ENCODE measurements at regions not wholly inside any gene's neighbourhood (a gene's known extent, or its start where the extent isn't known, plus 50 kb on each side); places are given as distances from the start of the nearest gene placed in this dataset.

DNA sequence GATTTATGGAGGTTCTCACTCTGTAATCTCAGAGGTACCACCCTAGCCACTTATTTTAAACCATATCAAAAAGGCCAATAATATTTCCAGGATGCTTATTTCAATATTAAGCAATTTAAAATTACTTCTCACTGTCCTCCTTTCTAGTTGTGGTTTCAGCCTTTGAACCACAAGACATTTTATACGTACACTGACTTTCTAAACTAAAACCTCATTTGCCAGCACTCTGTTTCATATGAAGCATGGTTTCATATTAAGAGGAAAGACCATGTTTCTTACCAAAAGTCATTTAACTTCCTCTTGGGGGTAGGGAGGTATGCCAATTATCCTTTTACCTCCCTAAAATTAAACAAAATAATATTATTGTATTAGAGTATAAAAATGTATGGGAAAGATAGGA is 399.8 kb downstream of the CDH7 start:
- DNase-seq (ENCODE audit: extremely low read depth, low read depth): no peak

DNA sequence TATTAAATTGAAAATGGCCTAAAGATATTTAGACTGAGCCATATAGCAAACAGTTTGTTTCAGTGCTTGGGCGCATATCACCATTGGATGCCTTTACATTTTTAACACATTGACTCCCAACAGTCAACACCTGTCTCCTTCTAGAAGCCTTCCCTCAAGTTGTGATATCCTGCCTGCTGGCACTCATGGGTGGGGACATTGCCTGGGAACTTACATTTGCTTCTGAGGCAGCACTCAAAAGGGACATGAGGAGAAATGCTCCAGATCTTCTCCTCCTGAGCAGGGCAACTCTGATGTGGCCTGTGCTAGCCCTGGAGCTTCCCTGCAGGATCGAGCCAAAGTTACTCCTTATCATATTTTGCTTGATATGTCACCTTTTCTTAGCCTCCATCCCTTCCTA is 392.2 kb downstream of the CDH7 start:
- DNase-seq (ENCODE audit: extremely low read depth, low read depth): no peak

DNA sequence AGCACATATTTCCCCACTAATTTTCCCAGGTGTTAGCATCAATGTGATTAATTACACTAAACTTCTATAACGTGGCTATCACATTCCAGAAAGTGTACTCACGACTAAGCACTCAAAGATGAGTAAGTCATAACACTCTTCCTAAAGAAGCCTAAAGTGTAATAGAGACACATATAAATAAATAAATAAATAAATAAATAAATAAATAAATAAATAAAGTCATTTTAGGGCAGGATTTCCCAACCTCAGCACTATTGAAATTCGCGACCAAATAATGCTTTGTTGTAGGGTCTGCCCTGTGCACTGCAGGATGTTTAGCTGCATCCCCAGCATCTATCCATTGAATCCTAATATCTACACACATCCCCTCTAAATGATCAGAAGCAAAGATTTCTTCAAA is 390.9 kb downstream of the CDH7 start:
- DNase-seq (ENCODE audit: extremely low read depth, low read depth): no peak

GRCh38 chr18:66138642-66139041 is 387.8 kb downstream of the CDH7 start:
- no peak for DNase-seq (ENCODE audit: extremely low read depth, low read depth)

DNA sequence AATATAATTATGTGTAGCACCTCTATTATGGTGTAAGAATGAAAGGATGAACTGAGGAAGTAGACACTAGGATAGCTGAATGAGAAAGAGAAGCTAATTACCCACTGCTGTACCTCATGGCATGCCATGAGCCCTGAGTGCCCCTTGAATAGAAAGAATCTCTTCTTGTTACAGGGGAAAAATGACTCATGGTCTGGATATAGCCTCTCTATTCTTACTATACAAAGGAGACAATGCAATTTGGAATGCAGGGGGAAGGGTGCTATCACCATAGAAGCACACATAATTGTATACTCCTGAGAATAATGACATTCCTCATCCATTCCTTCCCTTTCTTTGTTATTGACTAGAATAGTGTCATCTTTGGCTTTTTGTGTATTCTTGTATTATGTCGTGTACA is 385.2 kb downstream of the CDH7 start:
- no peak for DNase-seq (ENCODE audit: extremely low read depth, low read depth)

- DNase-seq (ENCODE audit: extremely low read depth, low read depth): no peak
Measured at GRCh38 chr18:66129248-66129647, 378.4 kb downstream of the CDH7 start.

DNA sequence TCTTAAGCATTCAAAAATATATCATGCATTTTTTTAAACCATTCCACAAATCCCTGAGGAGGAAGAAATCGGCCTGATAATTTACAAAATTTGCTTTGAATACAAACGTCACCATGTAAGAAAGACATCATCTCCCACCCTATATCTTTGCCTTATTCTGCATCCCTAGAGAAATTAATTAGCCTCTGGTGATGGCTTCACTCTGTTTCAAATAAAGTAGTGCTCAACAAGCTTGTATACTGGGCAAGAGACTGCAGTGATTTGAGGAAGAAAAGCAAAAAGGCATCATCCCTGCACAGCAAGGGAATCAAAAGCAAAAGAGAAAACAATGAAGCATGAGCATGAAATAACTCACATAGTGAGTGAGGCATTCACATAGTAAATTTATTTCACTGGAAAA is 375.5 kb downstream of the CDH7 start:
- no peak for DNase-seq (ENCODE audit: extremely low read depth, low read depth)

DNA sequence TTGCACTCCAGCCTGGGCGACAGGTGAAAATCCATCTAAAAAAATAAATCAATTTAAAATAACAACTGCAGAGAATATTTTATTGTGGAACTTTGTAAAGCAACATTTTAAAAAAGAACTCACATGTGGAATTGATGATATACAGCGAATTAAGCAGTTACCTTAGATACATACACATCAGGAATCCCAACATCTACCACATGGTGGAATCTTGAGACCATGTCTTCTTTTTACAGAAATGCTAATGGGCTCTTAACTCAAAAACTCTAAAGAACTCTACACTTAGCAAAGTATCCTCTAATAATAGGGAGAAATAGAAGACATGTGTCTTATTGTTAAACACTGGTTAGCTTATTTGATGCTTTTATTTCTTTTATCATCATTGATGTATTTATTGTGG is 373.6 kb downstream of the CDH7 start:
- DNase-seq (ENCODE audit: extremely low read depth, low read depth): no peak

DNA sequence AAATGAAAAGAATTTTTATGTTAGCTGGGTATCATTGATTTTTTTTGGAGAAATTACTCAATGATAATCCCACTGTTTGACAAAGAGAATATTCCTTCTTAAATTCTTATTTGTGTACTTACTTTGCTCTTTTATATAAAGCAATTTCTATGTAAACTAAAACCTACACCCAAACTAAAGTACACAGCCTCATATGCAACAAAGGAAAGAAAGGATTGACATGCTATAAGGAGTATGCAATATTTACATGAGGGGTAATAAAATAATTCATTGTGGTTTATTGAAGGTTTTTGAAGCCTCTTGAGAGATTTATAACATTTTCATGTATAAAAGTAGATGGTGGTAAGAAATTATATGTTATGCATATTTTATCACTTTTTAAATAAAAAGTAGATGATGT is 368.5 kb downstream of the CDH7 start:
- no peak for DNase-seq (ENCODE audit: extremely low read depth, low read depth)

GRCh38 chr18:66111018-66111417 is 360.2 kb downstream of the CDH7 start:
- no peak for DNase-seq (ENCODE audit: extremely low read depth, low read depth)

GRCh38 chr18:66110607-66111006 is 359.8 kb downstream of the CDH7 start:
- no peak for DNase-seq (ENCODE audit: extremely low read depth, low read depth)

GRCh38 chr18:66109981-66110380 is 359.2 kb downstream of the CDH7 start:
- DNase-seq (ENCODE audit: extremely low read depth, low read depth): no peak

- no peak for DNase-seq (ENCODE audit: extremely low read depth, low read depth)
Measured at GRCh38 chr18:66107546-66107945, 356.7 kb downstream of the CDH7 start.

GRCh38 chr18:66105016-66105415 is 354.2 kb downstream of the CDH7 start:
- no peak for DNase-seq (ENCODE audit: extremely low read depth, low read depth)

GRCh38 chr18:66103550-66103949 is 352.7 kb downstream of the CDH7 start:
- no peak for DNase-seq (ENCODE audit: extremely low read depth, low read depth)

GRCh38 chr18:66083078-66083477 is 332.3 kb downstream of the CDH7 start:
- DNase-seq (ENCODE audit: extremely low read depth, low read depth): no peak

- no peak for DNase-seq (ENCODE audit: extremely low read depth, low read depth)
Measured at GRCh38 chr18:66078925-66079800, 328.4 kb downstream of the CDH7 start.

- DNase-seq (ENCODE audit: extremely low read depth, low read depth): no peak
Measured at GRCh38 chr18:66077066-66077465, 326.3 kb downstream of the CDH7 start.

DNA sequence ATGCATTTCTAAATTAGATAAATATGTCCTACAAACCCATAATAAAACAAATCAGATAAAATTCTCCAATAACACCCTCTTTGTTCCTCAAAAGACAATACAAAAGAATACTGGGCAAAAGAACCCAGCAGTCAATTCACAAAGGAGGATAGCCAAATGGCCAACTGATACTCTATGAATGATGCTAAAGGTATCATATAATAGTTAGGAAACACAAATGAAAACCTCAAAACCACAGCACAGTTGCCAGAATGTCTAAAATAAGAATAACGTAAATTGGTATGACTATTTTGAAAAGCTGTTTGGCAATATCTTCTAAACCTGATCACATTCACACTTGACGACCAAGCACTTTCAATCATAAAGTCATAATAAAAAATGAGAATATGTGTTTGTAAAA is 315.4 kb downstream of the CDH7 start:
- no peak for DNase-seq (ENCODE audit: extremely low read depth, low read depth)

GRCh38 chr18:66048406-66048805 is 297.6 kb downstream of the CDH7 start:
- no peak for DNase-seq (ENCODE audit: extremely low read depth, low read depth)

DNA sequence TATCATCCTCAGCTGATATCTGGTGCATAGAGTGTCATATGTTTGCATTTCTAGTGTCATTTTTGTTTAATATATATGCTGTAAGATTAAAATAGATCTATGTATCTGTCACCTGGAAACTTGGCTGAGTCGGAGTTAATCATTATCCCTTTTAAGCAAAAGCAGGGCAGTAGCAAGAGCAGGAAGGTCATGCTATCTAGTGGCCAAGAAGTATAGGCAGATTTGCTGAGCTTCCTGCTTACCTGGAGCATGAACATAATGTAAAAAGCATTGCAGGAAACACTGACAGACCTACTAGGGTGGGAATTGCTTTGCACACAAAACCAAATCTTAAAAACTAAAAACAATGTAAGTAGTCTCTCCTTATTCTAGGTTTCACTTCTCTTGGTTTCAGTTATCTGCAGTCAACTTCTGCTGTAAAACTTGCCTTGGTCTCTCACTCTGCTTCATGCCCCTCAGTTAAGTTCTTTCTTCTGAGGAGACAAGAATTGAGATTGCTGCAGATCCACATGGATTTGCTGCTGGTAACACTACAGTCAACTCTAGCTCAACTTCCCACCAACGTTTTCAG is 295.3 kb downstream of the CDH7 start:
- DNase-seq (ENCODE audit: extremely low read depth, low read depth): no peak

DNA sequence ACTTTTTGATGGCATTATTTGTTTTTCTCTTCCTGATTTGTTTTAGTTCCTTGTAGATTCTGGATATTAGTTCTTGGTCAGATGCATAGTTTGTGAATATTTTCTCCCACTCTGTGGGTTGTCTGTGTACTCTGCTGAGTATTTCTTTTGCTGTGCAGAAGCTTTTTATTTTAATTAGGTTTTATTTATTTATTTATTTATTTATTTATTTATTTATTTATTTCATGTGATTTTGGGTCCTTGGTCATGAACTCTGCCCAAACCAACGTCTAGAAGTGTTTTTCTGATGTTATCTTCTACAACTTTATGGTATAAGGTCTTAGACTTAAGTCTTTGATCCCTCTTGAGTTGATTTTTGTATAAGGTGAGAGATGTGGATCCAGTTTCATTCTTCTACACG is 292.2 kb downstream of the CDH7 start:
- no peak for DNase-seq (ENCODE audit: extremely low read depth, low read depth)

GRCh38 chr18:66013969-66014368 is 263.2 kb downstream of the CDH7 start:
- DNase-seq (ENCODE audit: extremely low read depth, low read depth): peak; percentile 24

All from NCI-H460 (cell line).